Pancreas (tissue), 10 donors: ENCODE measurements at regions not wholly inside any gene's neighbourhood (a gene's known extent, or its start where the extent isn't known, plus 50 kb on each side); places are given as distances from the start of the nearest gene placed in this dataset.

Experiments
- ATAC-seq, 4 donors: fragments of 200-7000 bp; cut with Tn5 transposase; one replicate each; pipeline versions ENCODE4 v1.8.0 to v1.9.1; 2020; ENCODE audit warnings: mild to moderate bottlenecking in 4 of 4, moderate library complexity in 4 of 4
- DNase-seq, 6 donors: peaks; one replicate each; pipeline ENCODE4 v3.0.0-alpha.2; 2020
- FAIRE-seq: peaks from 2 replicates; lab custom pipeline; 2012; peaks lifted over from hg19 to GRCh38; lab: Jason Lieb, UNC
- H3K27ac ChIP-seq, 4 donors: fragments of 200-600 bp; sonication (generic); 1 replicate in 3 of 4; 2 replicates in 1 of 4; pipeline versions ENCODE4 v1.5.0 to v1.8.0; 2020
- H3K27me3 ChIP-seq, 4 donors: fragments of 200-600 bp; one replicate each; pipeline ENCODE4 v1.8.0; 2021
- H3K36me3 ChIP-seq, 3 donors: fragments of 200-600 bp; sonication (generic) in 1 of 3; one replicate each; pipeline versions ENCODE4 v1.5.0 to v1.8.0; 2020 to 2021
- H3K4me1 ChIP-seq, 3 donors: fragments of 200-600 bp; one replicate each; pipeline ENCODE4 v1.8.0; 2021
- H3K4me3 ChIP-seq, 4 donors: fragments of 200-600 bp; sonication (generic) in 2 of 4; one replicate each; pipeline versions ENCODE4 v1.5.0 to v1.8.0; 2020 to 2021
- H3K9me3 ChIP-seq, 4 donors: fragments of 200-600 bp; one replicate each; pipeline ENCODE4 v1.8.0; 2021
- WGBS, 2 donors: extraction: QIAGEN DNeasy Blood & Tissue Kit; methylation state at CpG; one replicate each; pipeline ENCODE4 v1.1.7; 2013; 5-methylcytosine and 5-hydroxymethylcytosine counted together
- intact Hi-C, 3 donors: fragments of 100-400 bp; cut with DNase I; formaldehyde crosslinking; loops; one replicate each; pipeline versions ENCODE4 v1.11.1 to v1.14.2; 2022
- TF ChIP-seq, protein P1 (sequence below), 4 donors: fragments of 200-600 bp; sonication (generic) in 3 of 4; IDR thresholded peaks; one replicate each; pipeline versions ENCODE4 v1.5.0 to v1.8.0; 2021; ENCODE audit warnings: antibody characterized with exemption in 4 of 4
- donor health status: healthy with polysubstance abuse.
- donor health status: DM: no; HTN: no; CAD: no; lungs with moderate emphysema.
- donor health status: DM: no; HTN: no; CAD: no.
- donor health status: control.
- donor health status: control.
- donor health status: Bipolar disorder and iron deficiency.
- donor health status: DM: yes; HTN: yes; CAD: no.
- donor health status: DM: no; HTN: no; CAD: no.
- donor health status: DM: no; HTN: no; CAD: no.
- donor health status: DM: yes; HTN: yes; CAD: no.

DNA sequence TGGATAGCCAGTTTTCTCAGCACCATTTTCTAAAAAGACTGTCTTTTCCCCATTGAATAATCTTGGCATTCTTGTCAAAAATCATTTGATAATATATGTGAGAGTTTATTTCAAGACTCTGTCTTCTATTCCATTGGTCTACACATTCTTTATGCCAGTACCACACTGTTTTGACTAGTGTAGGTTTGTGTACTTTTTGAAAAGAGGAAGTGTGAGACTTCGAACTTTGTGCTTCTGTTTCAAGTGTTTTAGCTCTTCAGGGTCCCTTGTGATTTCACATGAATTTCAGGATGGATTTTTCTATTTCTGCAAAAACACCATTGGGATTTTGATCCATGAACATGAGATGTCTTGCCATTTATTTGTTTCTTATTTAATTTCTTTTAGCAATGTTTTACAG lies 78.5 kb upstream of the ALDH1A1 start:
- Histone ChIP-seq H3K27ac (no peak overlapping the region), H3K9me3 (no peaks in the 10 kb centered on the region), H3K4me1 (no peaks in the 10 kb centered on the region), H3K4me3 (no peak overlapping the region), H3K27me3 (no peaks in the 10 kb centered on the region), H3K36me3 (no peaks in the 10 kb centered on the region)
- no peak for DNase-seq
- WGBS, 2 donors, result 83 to 84% methylated on average over 1 of the region's 1 CpG
- intact Hi-C loops, result no loop called here
- ATAC-seq, result no peak
- FAIRE-seq, result no peak
- TF ChIP-seq, protein P1, sequence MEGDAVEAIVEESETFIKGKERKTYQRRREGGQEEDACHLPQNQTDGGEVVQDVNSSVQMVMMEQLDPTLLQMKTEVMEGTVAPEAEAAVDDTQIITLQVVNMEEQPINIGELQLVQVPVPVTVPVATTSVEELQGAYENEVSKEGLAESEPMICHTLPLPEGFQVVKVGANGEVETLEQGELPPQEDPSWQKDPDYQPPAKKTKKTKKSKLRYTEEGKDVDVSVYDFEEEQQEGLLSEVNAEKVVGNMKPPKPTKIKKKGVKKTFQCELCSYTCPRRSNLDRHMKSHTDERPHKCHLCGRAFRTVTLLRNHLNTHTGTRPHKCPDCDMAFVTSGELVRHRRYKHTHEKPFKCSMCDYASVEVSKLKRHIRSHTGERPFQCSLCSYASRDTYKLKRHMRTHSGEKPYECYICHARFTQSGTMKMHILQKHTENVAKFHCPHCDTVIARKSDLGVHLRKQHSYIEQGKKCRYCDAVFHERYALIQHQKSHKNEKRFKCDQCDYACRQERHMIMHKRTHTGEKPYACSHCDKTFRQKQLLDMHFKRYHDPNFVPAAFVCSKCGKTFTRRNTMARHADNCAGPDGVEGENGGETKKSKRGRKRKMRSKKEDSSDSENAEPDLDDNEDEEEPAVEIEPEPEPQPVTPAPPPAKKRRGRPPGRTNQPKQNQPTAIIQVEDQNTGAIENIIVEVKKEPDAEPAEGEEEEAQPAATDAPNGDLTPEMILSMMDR (IDR thresholded peaks at IDR 0.05), result no peak

DNA sequence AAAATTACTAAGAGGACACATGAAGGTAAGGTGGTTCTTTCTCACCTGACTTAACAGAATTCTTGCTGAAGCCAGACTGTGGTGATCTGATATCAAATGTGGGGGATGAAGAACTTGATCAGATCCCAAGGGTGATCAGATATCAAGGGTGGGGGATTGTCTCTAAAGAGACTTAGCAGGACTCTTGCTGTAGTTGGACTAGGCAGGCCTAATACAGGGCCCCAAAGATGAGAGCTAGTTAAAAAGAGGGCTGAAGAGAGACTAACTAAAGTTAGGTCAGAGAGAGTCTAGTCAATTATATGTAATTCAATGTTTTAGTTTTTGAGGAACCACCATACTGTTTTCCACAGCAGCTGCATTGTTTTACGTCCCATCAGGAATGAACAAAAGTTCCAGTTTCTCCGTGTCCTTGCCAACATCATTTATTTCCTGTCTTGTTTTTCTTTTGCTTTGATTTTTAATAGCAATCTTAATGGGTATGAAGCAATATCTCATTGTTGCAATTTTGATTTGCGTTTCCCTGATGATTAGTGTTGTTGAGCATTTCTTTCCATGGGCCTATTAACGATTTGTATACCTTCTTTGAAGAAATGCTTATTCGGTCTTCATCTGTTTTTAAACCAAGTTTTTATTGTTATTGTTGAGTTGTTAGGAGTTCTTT lies 77.6 kb upstream of the ALDH1A1 start:
- DNase-seq (no peak), FAIRE-seq (no peak), ATAC-seq (no peak)
- no peaks in the 10 kb centered on the region for H3K27me3 ChIP-seq
- H3K4me3 ChIP-seq, result no peak overlapping the region
- intact Hi-C loops, result no loop called here
- TF ChIP-seq, protein P1 (IDR thresholded peaks at IDR 0.05), result no peak
- no peak overlapping the region for H3K27ac ChIP-seq
- no peaks in the 10 kb centered on the region for H3K36me3 ChIP-seq
- no peaks in the 10 kb centered on the region for H3K9me3 ChIP-seq
- 78 to 83% methylated on average over 5 of the region's 5 CpGs for WGBS, 2 donors
- H3K4me1 ChIP-seq, result no peaks in the 10 kb centered on the region

DNA sequence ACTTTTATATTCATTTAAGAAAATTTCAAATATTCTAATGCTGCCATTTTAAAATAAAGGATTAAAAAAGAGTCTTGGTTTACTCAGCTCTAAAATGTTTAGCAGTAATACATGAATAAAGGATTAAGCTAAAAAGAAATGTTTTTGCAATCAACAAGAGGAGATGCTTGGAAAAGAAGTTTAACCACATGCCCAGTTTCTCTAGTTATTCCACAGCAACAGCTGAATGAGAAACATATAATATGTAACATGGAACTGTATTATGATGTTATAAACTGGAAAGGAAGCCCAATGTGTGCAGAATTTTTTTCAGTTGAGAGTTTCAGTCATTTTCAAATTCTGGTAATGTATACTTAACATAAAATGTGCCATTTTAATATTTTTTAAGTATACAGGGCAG lies 76.5 kb upstream of the ALDH1A1 start:
- ATAC-seq (no peak), DNase-seq (no peak), FAIRE-seq (no peak)
- Histone ChIP-seq H3K9me3 (no peaks in the 10 kb centered on the region), H3K27ac (no peak overlapping the region), H3K36me3 (no peaks in the 10 kb centered on the region), H3K4me1 (no peaks in the 10 kb centered on the region), H3K4me3 (no peak overlapping the region), H3K27me3 (no peaks in the 10 kb centered on the region)
- intact Hi-C loops, result loop anchor here in 2 of 3 donors (5.0 to 10.0 kb wide), 2 partner anchors 167 to 175 kb away; no protein-coding TSS in a partner anchor
- TF ChIP-seq, protein P1 (IDR thresholded peaks at IDR 0.05), result no peak

DNA sequence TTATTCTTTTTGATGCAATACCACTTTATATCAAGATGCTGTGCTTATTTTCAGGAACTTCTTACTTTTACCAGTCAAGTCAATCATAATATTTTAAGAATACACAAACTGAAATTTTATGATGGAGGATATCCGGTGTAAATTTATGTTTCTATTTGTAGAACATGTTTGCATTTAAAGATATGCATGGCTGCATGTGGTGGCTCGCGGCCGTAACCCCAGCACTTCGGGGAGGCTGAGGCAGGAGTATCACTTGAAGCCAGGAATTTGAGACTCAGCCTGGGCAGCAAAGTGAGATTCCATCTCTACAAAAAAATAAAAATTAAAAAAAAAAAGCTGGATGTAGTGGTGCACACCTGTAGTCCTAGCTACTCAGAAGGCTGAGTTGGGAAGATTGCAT lies 73.5 kb upstream of the ALDH1A1 start:
- 82 to 83% methylated on average over 5 of the region's 5 CpGs for WGBS, 2 donors
- ATAC-seq (no peak), DNase-seq (no peak), FAIRE-seq (no peak)
- Histone ChIP-seq H3K36me3 (no peaks in the 10 kb centered on the region), H3K27ac (no peak overlapping the region), H3K4me3 (no peak overlapping the region), H3K27me3 (no peaks in the 10 kb centered on the region), H3K4me1 (peaks cover 2 to 4% (median 4%) of the 10 kb centered on the region in 3 donors), H3K9me3 (no peaks in the 10 kb centered on the region)
- intact Hi-C loops, result loop anchor here in 2 of 3 donors (5.0 to 10.0 kb wide), 2 partner anchors 164 to 172 kb away; no protein-coding TSS in a partner anchor
- TF ChIP-seq, protein P1 (IDR thresholded peaks at IDR 0.05), result no peak

DNA sequence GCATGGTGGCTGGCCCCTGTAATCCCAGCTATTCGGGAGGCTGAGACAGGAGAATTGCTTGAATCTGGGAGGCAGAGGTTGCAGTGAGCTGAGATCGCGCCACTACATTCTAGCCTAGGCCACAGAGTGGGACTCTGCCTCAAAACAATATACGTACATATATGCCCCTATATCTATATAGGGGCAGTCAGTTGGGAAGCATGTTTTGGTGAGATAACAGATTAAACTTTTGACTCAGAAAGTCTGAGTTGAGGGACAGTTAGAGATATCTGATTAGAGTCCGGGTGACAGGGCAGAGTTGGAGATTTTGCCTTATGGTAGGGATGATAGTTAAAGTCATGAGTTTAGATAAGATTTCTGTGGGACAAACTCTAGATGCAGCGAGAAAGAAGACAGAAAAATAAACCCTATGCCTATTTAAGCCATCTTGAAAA lies 71.8 kb upstream of the ALDH1A1 start:
- FAIRE-seq (no peak), ATAC-seq (no peak), DNase-seq (no peak)
- Histone ChIP-seq H3K4me3 (no peak overlapping the region), H3K36me3 (no peaks in the 10 kb centered on the region), H3K27ac (no peak overlapping the region), H3K9me3 (no peaks in the 10 kb centered on the region), H3K27me3 (no peaks in the 10 kb centered on the region), H3K4me1 (peaks cover 4 to 6% (median 4%) of the 10 kb centered on the region in 3 donors)
- 89 to 91% methylated on average over 6 of the region's 6 CpGs for WGBS, 2 donors
- TF ChIP-seq, protein P1 (IDR thresholded peaks at IDR 0.05), result no peak
- intact Hi-C loops, result loop anchor here in 2 of 3 donors (5.0 to 10.0 kb wide), 2 partner anchors 162 to 170 kb away; no protein-coding TSS in a partner anchor
